Spleen (tissue), 11 donors: ENCODE measurements at regions not wholly inside any gene's neighbourhood (a gene's known extent, or its start where the extent isn't known, plus 50 kb on each side); places are given as distances from the start of the nearest gene placed in this dataset.

ENCODE experiments used
- DNase-seq: peaks from one replicate; pipeline ENCODE4 v3.0.0-alpha.2; 2020
- H3K27ac ChIP-seq, 8 donors: fragments of 200-600 bp; sonication (generic) in 7 of 8; 1 replicate in 4 of 8; 2 replicates in 4 of 8; pipeline versions ENCODE4 v1.5.0 to v1.8.0; 2016 to 2021; ENCODE audit warnings: inconsistent platforms in 4 of 8, mild to moderate bottlenecking in 4 of 8, moderate library complexity in 1 of 8
- H3K27me3 ChIP-seq, 7 donors: fragments of 200-600 bp; sonication (generic) in 6 of 7; replicated peaks in 1 of 7; 1 replicate in 4 of 7; 2 replicates in 3 of 7; pipeline versions ENCODE4 v1.5.0 to v1.8.0; 2016 to 2021; ENCODE audit warnings: inconsistent platforms in 3 of 7, mild to moderate bottlenecking in 1 of 7
- H3K36me3 ChIP-seq, 6 donors: fragments of 200-600 bp; sonication (generic) in 5 of 6; 1 replicate in 4 of 6; 2 replicates in 2 of 6; pipeline versions ENCODE4 v1.5.0 to v1.8.0; 2016 to 2021; ENCODE audit warnings: inconsistent platforms in 2 of 6
- H3K4me1 ChIP-seq, 6 donors: fragments of 200-600 bp; sonication (generic) in 5 of 6; 1 replicate in 3 of 6; 2 replicates in 3 of 6; pipeline versions ENCODE4 v1.5.0 to v1.8.0; 2016 to 2021; ENCODE audit warnings: inconsistent platforms in 3 of 6
- H3K4me3 ChIP-seq, 8 donors: fragments of 200-600 bp; sonication (generic) in 7 of 8; 1 replicate in 4 of 8; 2 replicates in 4 of 8; pipeline versions ENCODE4 v1.5.0 to v1.8.0; 2016 to 2021; ENCODE audit warnings: inconsistent platforms in 4 of 8, mild to moderate bottlenecking in 4 of 8, moderate library complexity in 2 of 8
- H3K9me3 ChIP-seq, 8 donors: fragments of 200-600 bp; sonication (generic) in 7 of 8; 1 replicate in 4 of 8; 2 replicates in 4 of 8; pipeline versions ENCODE4 v1.5.0 to v1.8.0; 2016 to 2021; ENCODE audit warnings: inconsistent platforms in 4 of 8
- CTCF ChIP-seq, 11 experiments: fragments of 200-600 bp in 7 of 11; fragments of 450-650 bp in 4 of 11; sonication (generic) in 4 of 11; IDR thresholded peaks in 8 of 11; conservative IDR thresholded peaks in 3 of 11; 1 replicate in 7 of 11; 2 replicates in 4 of 11; pipeline versions ENCODE4 v1.4.0 to v1.8.0; 2016 to 2021; ENCODE audit warnings: antibody characterized with exemption in 11 of 11, inconsistent platforms in 4 of 11, mild to moderate bottlenecking in 1 of 11
- POLR2A ChIP-seq, 3 donors: fragments of 450-650 bp; IDR thresholded peaks; one replicate each; pipeline ENCODE4 v1.5.1; 2017; ENCODE audit warnings: antibody characterized with exemption in 3 of 3, mild to moderate bottlenecking in 1 of 3
- POLR2AphosphoS5 ChIP-seq, 3 donors: sonication (generic); formaldehyde crosslinking; IDR thresholded peaks; one replicate each; pipeline ENCODE4 v1.5.1; 2017; ENCODE audit warnings: antibody characterized with exemption in 3 of 3
- WGBS, 5 donors: extraction: QIAGEN DNeasy Blood & Tissue Kit in 3 of 5; methylation state at CpG; one replicate each; pipeline versions ENCODE4 v1.1.5 to v1.1.7; 2013 to 2018; 5-methylcytosine and 5-hydroxymethylcytosine counted together
- intact Hi-C: fragments of 100-400 bp; cut with DNase I; formaldehyde crosslinking; loops from one replicate; pipeline ENCODE4 v1.15.0; 2023; ENCODE audit warnings: low total_unique reads
- donor health status: healthy with polysubstance abuse.
- donor health status: DM: no; HTN: no; CAD: no; lungs with moderate emphysema.
- donor health status: DM: no; HTN: no; CAD: no.
- donor health status: Bipolar disorder and iron deficiency.
- donor health status: healthy.
- donor health status: DM: no; HTN: no; CAD: no.
- donor health status: DM: yes; HTN: yes; CAD: no.

DNA sequence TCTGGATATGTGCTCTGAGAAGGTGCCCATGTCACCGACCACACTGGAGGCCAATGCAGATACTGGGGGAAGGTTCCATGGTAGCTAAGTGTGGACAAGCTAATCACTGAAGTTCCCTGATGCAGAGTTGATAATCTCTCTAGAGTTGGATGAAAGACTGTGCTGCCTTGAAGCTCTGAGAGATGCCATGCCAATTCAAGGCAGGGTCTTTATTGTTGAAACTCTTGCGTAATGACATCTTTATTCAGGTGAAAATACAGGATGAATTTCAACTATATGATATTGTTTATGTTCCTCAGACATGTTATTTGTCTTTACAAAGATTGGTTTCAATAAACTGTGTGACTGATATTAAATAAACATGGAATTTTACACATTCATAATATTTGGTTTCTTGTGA, 167.6 kb upstream of the TMEM161B start:
- peaks cover 0 to 9% (median 0%) of the 10 kb centered on the region in 8 donors for H3K9me3 ChIP-seq
- intact Hi-C loops, result no loop called here
- no peak overlapping the region for H3K27ac ChIP-seq
- WGBS, 5 donors, result 94 to 97% (median 96%) methylated on average over 2 of the region's 2 CpGs
- H3K36me3 ChIP-seq, result no peaks in the 10 kb centered on the region
- TF ChIP-seq POLR2A (IDR thresholded peaks at IDR 0.05) (no peak), POLR2AphosphoS5 (IDR thresholded peaks at IDR 0.05) (no peak), CTCF (IDR thresholded peaks at IDR 0.05 in 8 of 11, conservative IDR thresholded peaks at IDR 0.05 in 3 of 11) (no peak)
- DNase-seq, result no peak
- no peaks in the 10 kb centered on the region for H3K27me3 ChIP-seq
- H3K4me3 ChIP-seq, result no peak overlapping the region
- no peaks in the 10 kb centered on the region for H3K4me1 ChIP-seq

DNA sequence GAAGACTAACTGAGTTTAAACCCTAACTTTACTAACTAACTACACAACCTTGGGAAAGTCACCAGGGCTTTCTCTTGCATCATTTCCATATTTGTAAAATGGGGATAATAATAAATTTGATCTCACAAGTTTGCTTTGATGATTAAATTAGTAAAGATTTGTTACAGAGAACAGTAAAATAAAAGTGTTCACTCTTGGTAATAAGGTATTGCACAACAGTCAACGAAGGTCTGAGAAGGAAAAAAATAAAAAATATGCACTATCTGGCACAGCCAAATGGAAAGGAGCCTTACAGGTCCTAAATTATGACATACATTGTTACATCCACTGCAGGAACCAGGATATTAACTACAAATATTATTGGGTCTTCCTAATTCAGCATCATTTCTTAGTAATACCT, 160.0 kb upstream of the TMEM161B start:
- Histone ChIP-seq H3K4me1 (no peaks in the 10 kb centered on the region), H3K9me3 (no peaks in the 10 kb centered on the region), H3K27me3 (no peaks in the 10 kb centered on the region), H3K36me3 (no peaks in the 10 kb centered on the region), H3K4me3 (no peak overlapping the region), H3K27ac (no peak overlapping the region)
- no peak for TF ChIP-seq CTCF (IDR thresholded peaks at IDR 0.05 in 8 of 11, conservative IDR thresholded peaks at IDR 0.05 in 3 of 11)
- no peak for TF ChIP-seq POLR2AphosphoS5 (IDR thresholded peaks at IDR 0.05)
- no peak for TF ChIP-seq POLR2A (IDR thresholded peaks at IDR 0.05)
- 42 to 75% (median 50%) methylated on average over 1 of the region's 1 CpG for WGBS, 5 donors
- intact Hi-C loops, result no loop called here
- DNase-seq, result no peak

- H3K4me1 ChIP-seq, result no peaks in the 10 kb centered on the region
- H3K36me3 ChIP-seq, result no peaks in the 10 kb centered on the region
- no peaks in the 10 kb centered on the region for H3K9me3 ChIP-seq
- TF ChIP-seq CTCF (IDR thresholded peaks at IDR 0.05 in 8 of 11, conservative IDR thresholded peaks at IDR 0.05 in 3 of 11) (no peak), POLR2A (IDR thresholded peaks at IDR 0.05) (no peak), POLR2AphosphoS5 (IDR thresholded peaks at IDR 0.05) (no peak)
- no peak for DNase-seq
- no peak overlapping the region for H3K4me3 ChIP-seq
- no peaks in the 10 kb centered on the region for H3K27me3 ChIP-seq
- intact Hi-C loops, result no loop called here
- no peak overlapping the region for H3K27ac ChIP-seq
Measured at GRCh38 chr5:88426441-88426840, 157.8 kb upstream of the TMEM161B start.

- intact Hi-C loops, result no loop called here
- whole genome bisulfite sequencing, 5 donors, result 92 to 96% (median 94%) methylated on average over 1 of the region's 1 CpG
- no peak for DNase-seq
- Histone ChIP-seq H3K36me3 (no peaks in the 10 kb centered on the region), H3K4me3 (no peak overlapping the region), H3K4me1 (no peaks in the 10 kb centered on the region), H3K27ac (no peak overlapping the region), H3K27me3 (no peaks in the 10 kb centered on the region), H3K9me3 (no peaks in the 10 kb centered on the region)
- TF ChIP-seq CTCF (IDR thresholded peaks at IDR 0.05 in 8 of 11, conservative IDR thresholded peaks at IDR 0.05 in 3 of 11) (no peak), POLR2AphosphoS5 (IDR thresholded peaks at IDR 0.05) (no peak), POLR2A (IDR thresholded peaks at IDR 0.05) (no peak)
Measured at GRCh38 chr5:88425124-88425523, 156.5 kb upstream of the TMEM161B start.
